Uterus (tissue), 2 donors: ENCODE measurements at regions not wholly inside any gene's neighbourhood (a gene's known extent, or its start where the extent isn't known, plus 50 kb on each side); places are given as distances from the start of the nearest gene placed in this dataset.

ENCODE experiments used
- CTCF ChIP-seq, 4 experiments: fragments of 200-600 bp in 2 of 4; fragments of 450-650 bp in 2 of 4; sonication (generic) in 2 of 4; IDR thresholded peaks; one replicate each; pipeline ENCODE4 v1.5.1; 2016 to 2019; ENCODE audit warnings: antibody characterized with exemption in 4 of 4, mild to moderate bottlenecking in 2 of 4, moderate library complexity in 1 of 4
- POLR2A ChIP-seq, 2 donors: fragments of 450-650 bp; IDR thresholded peaks; one replicate each; pipeline ENCODE4 v1.6.1; 2016; ENCODE audit warnings: antibody characterized with exemption in 2 of 2, mild to moderate bottlenecking in 1 of 2, moderate library complexity in 1 of 2

- TF ChIP-seq POLR2A (IDR thresholded peaks at IDR 0.05) (no peak), CTCF (IDR thresholded peaks at IDR 0.05) (no peak)
Observed at GRCh38 chr2:78676921-78677696, 348.4 kb upstream of the REG3G start.
